Keratinocyte (primary cell): ENCODE measurements at regions not wholly inside any gene's neighbourhood (a gene's known extent, or its start where the extent isn't known, plus 50 kb on each side); places are given as distances from the start of the nearest gene placed in this dataset.

Experiments
- EZH2 ChIP-seq: IDR thresholded peaks from one replicate; pipeline ENCODE4 v1.6.1; 2012; ENCODE audit warnings: inconsistent platforms, mild to moderate bottlenecking, low read length, moderate library complexity
- TF ChIP-seq, protein P1 (sequence below), 3 experiments: IDR thresholded peaks in 1 of 3; conservative IDR thresholded peaks in 1 of 3; optimal IDR thresholded peaks in 1 of 3; 2 replicates in 2 of 3; 3 replicates in 1 of 3; pipeline versions ENCODE3 to v1.5.1; 2011; ENCODE audit warnings: low read length in 3 of 3, mild to moderate bottlenecking in 3 of 3, moderate library complexity in 2 of 3, control low read depth in 1 of 3, inconsistent platforms in 1 of 3; ENCODE audit not compliant: insufficient read depth in 2 of 3; ENCODE audit errors: extremely low read depth in 1 of 3

DNA sequence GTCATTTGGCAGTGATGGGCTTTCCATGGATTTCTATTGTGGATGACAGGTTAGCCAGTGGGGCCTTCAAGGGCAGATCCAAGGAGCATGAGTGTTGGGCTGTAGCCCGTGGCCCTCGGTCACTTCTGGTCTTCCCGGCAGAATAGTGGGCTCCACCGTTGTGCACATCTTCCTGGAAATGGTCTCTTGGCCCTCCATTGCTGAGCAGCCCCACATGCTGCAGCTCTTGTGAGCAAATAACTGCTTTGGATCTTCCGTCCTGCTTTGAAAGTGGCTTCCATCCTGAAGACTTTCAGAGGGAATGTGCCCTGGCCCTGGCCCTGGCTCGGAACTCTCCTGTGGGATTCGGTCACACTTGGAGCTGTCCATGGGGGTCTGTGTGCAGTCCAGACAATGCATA lies 102.8 kb downstream of the SNRPN start:
- TF ChIP-seq, protein P1, sequence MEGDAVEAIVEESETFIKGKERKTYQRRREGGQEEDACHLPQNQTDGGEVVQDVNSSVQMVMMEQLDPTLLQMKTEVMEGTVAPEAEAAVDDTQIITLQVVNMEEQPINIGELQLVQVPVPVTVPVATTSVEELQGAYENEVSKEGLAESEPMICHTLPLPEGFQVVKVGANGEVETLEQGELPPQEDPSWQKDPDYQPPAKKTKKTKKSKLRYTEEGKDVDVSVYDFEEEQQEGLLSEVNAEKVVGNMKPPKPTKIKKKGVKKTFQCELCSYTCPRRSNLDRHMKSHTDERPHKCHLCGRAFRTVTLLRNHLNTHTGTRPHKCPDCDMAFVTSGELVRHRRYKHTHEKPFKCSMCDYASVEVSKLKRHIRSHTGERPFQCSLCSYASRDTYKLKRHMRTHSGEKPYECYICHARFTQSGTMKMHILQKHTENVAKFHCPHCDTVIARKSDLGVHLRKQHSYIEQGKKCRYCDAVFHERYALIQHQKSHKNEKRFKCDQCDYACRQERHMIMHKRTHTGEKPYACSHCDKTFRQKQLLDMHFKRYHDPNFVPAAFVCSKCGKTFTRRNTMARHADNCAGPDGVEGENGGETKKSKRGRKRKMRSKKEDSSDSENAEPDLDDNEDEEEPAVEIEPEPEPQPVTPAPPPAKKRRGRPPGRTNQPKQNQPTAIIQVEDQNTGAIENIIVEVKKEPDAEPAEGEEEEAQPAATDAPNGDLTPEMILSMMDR (optimal IDR thresholded peaks at IDR 0.05 in 1 of 3, IDR thresholded peaks at IDR 0.05 in 1 of 3, conservative IDR thresholded peaks at IDR 0.05 in 1 of 3; ENCODE audit: extremely low read depth in 1 of 3, insufficient read depth in 2 of 3, low read length in 3 of 3): no peak
- no peak for TF ChIP-seq EZH2
